Activated CD8-positive, alpha-beta memory T cell treated with anti-CD3 and anti-CD28 coated beads, Interleukin-2, amount 50 U/mL, for 24 hours (primary cell): ENCODE measurements at regions not wholly inside any gene's neighbourhood (a gene's known extent, or its start where the extent isn't known, plus 50 kb on each side); places are given as distances from the start of the nearest gene placed in this dataset.
"Not testable (repeated sequence)": the region's sequence is repeated elsewhere in the genome, so short reads cannot be mapped to it uniquely, and the experiment has no call there.

Experiments
- DNase-seq: peaks from one replicate; pipeline ENCODE4 v3.0.0-alpha.2; 2020; ENCODE audit errors: extremely low read depth

GRCh38 chr11:70549386-70549785 is 151.1 kb downstream of the CTTN start:
- no peak for DNase-seq

- DNase-seq, result no peak
These were observed 151.5 kb downstream of the CTTN start for GRCh38 chr11:70549796-70550195.

GRCh38 chr11:70550456-70551195 is 152.3 kb downstream of the CTTN start:
- no peak for DNase-seq

- no peak for DNase-seq
These were observed 153.2 kb downstream of the CTTN start for GRCh38 chr11:70551351-70552166.

GRCh38 chr11:70552167-70553150 is 154.1 kb downstream of the CTTN start:
- no peak for DNase-seq

GRCh38 chr11:70555078-70555477 is 156.7 kb downstream of the CTTN start:
- DNase-seq, result no peak

GRCh38 chr11:70556884-70557741 is 158.8 kb downstream of the CTTN start:
- DNase-seq, result no peak

GRCh38 chr11:70557742-70558485 is 159.6 kb downstream of the CTTN start:
- DNase-seq, result no peak

GRCh38 chr11:70558681-70559080 is 160.4 kb downstream of the CTTN start:
- DNase-seq, result no peak

GRCh38 chr11:70559516-70559915 is 161.2 kb downstream of the CTTN start:
- no peak for DNase-seq

GRCh38 chr11:70560621-70561020 is 162.3 kb downstream of the CTTN start:
- DNase-seq, result not testable (repeated sequence)

- no peak for DNase-seq
These were observed 168.6 kb downstream of the CTTN start for GRCh38 chr11:70566768-70567530.

- DNase-seq, result no peak
These were observed 169.3 kb downstream of the CTTN start for GRCh38 chr11:70567680-70568034.

GRCh38 chr11:70568035-70568813 is 169.9 kb downstream of the CTTN start:
- no peak for DNase-seq

GRCh38 chr11:70568814-70569617 is 170.7 kb downstream of the CTTN start:
- DNase-seq, result no peak

- DNase-seq, result no peak
These were observed 171.2 kb downstream of the CTTN start for GRCh38 chr11:70569618-70569890.

GRCh38 chr11:70569996-70570692 is 171.8 kb downstream of the CTTN start:
- DNase-seq, result no peak
